ENCODE measurements at regions not wholly inside any gene's neighbourhood (a gene's known extent, or its start where the extent isn't known, plus 50 kb on each side); places are given as distances from the start of the nearest gene placed in this dataset.

- no peaks in the 10 kb centered on the region for H3K4me1 ChIP-seq (ENCODE audit: control insufficient read depth in 1 of 2, insufficient read depth in 2 of 2, low read length in 2 of 2)
- H4K20me1 ChIP-seq (ENCODE audit: insufficient read depth): no peaks in the 10 kb centered on the region
- H3K27ac ChIP-seq (ENCODE audit: low read depth, low read length): no peak overlapping the region
- POLR2A ChIA-PET: no interaction called here
- no peaks in the 10 kb centered on the region for H3K36me3 ChIP-seq (ENCODE audit: control insufficient read depth in 1 of 2, insufficient read depth in 2 of 2, low read length in 2 of 2)
- no peak overlapping the region for H3K9ac ChIP-seq (ENCODE audit: low read length)
- no peak overlapping the region for H2AFZ ChIP-seq (ENCODE audit: low read depth, low read length, poor library complexity, severe bottlenecking)
- H3K27me3 ChIP-seq (ENCODE audit: insufficient read depth, low read length): no peaks in the 10 kb centered on the region
- H3K79me2 ChIP-seq (ENCODE audit: insufficient read depth, low read length): no peaks in the 10 kb centered on the region
- TF ChIP-seq ZBTB33 (IDR thresholded peaks at IDR 0.05; ENCODE audit: extremely low read depth, insufficient replicate concordance, low read length) (no peak), FOSL1 (IDR thresholded peaks at IDR 0.05; ENCODE audit: low read depth) (no peak), MAX (IDR thresholded peaks at IDR 0.05) (no peak), ZNF274 (IDR thresholded peaks at IDR 0.05; ENCODE audit: low read depth, low read length) (no peak), REST (IDR thresholded peaks at IDR 0.05; ENCODE audit: low read depth) (no peak), ZFX (IDR thresholded peaks at IDR 0.05) (no peak), CEBPB (IDR thresholded peaks at IDR 0.05; ENCODE audit: low read depth) (no peak)
- no peak overlapping the region for H3K4me2 ChIP-seq (ENCODE audit: low read length)
- no peaks in the 10 kb centered on the region for H3K9me3 ChIP-seq (ENCODE audit: control insufficient read depth in 1 of 2, insufficient read depth in 1 of 2, low read depth in 1 of 2, low read length in 2 of 2)
- no peaks in the 10 kb centered on the region for H3K9me2 ChIP-seq (ENCODE audit: insufficient read depth)
- intact Hi-C loops (cut with micrococcal nuclease): no loop called here
- H3K4me3 ChIP-seq (replicated peaks in 1 of 2; ENCODE audit: low read depth in 1 of 2, low read length in 2 of 2): no peak overlapping the region
- RAD21 ChIA-PET (ENCODE audit: low non-redundant PET in 1 of 2, low total read pairs in 2 of 2, uncharacterized antibody in 2 of 2, unreplicated experiment in 2 of 2): no interaction called here
- no peak for ATAC-seq
- BruUV-seq (replicated peaks): no TSS peak
- DNase-seq (ENCODE audit: low read depth, low spot score): no peak
- CTCF ChIA-PET: no interaction called here
Observed at GRCh38 chr7:13185139-13185538, 497.7 kb downstream of the ARL4A start.

All from HCT116 (cell line).